GM06990 (cell line): ENCODE measurements at regions not wholly inside any gene's neighbourhood (a gene's known extent, or its start where the extent isn't known, plus 50 kb on each side); places are given as distances from the start of the nearest gene placed in this dataset.

ENCODE experiments used
- DNase-seq: peaks from one replicate; pipeline ENCODE4 v3.0.0-alpha.2; 2011; ENCODE audit not compliant: insufficient read length; ENCODE audit errors: extremely low read depth
- H3K27me3 ChIP-seq: replicated peaks from 2 replicates; pipeline ENCODE4 v1.6.0; 2011; ENCODE audit warnings: low read length; ENCODE audit not compliant: control insufficient read depth, insufficient read depth
- H3K36me3 ChIP-seq: 2 replicates; pipeline ENCODE4 v1.5.1; 2011; ENCODE audit warnings: low read length; ENCODE audit not compliant: control insufficient read depth, insufficient read depth
- H3K4me3 ChIP-seq: replicated peaks from 2 replicates; pipeline ENCODE4 v1.5.1; 2011; ENCODE audit warnings: low read depth, mild to moderate bottlenecking, control low read depth, low read length
- CTCF ChIP-seq: IDR thresholded peaks from 2 replicates; pipeline ENCODE4 v1.5.1; 2011; ENCODE audit warnings: low read length, control low read depth, mild to moderate bottlenecking, inconsistent platforms; ENCODE audit not compliant: insufficient read depth, poor library complexity, severe bottlenecking

- peak; percentile 9 for DNase-seq
- Histone ChIP-seq H3K4me3 (no peak overlapping the region), H3K36me3 (no peaks in the 10 kb centered on the region), H3K27me3 (no peaks in the 10 kb centered on the region)
- peak; percentile 75 for TF ChIP-seq CTCF
Observed at GRCh38 chr6:14396826-14397517, 279.4 kb downstream of the CD83 start.

DNA sequence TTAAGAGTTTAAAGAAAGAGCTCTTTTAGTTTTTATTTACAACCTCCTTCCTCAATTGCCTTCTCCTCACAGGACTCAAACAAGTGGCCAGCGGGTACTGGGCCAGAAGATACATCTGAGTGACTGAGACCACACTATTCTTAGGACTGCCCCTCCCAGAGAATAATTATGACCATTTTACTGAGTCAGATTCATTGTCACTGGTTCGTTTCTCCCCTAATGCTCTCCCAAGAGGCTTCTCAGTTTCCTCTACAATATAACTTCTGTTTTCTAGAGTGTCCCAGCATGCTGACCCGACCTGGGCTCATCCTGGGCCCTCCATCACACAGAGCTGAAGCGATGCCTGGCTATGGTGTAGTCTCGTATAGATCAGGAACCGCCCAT is 279.9 kb downstream of the CD83 start:
- Histone ChIP-seq H3K4me3 (no peak overlapping the region), H3K27me3 (no peaks in the 10 kb centered on the region), H3K36me3 (no peaks in the 10 kb centered on the region)
- DNase-seq = no peak
- no peak for TF ChIP-seq CTCF

- H3K4me3 ChIP-seq = no peak overlapping the region
- TF ChIP-seq CTCF = no peak
- H3K27me3 ChIP-seq = no peaks in the 10 kb centered on the region
- no peak for DNase-seq
- H3K36me3 ChIP-seq = no peaks in the 10 kb centered on the region
Observed at GRCh38 chr6:14398953-14399352, 281.4 kb downstream of the CD83 start.

DNA sequence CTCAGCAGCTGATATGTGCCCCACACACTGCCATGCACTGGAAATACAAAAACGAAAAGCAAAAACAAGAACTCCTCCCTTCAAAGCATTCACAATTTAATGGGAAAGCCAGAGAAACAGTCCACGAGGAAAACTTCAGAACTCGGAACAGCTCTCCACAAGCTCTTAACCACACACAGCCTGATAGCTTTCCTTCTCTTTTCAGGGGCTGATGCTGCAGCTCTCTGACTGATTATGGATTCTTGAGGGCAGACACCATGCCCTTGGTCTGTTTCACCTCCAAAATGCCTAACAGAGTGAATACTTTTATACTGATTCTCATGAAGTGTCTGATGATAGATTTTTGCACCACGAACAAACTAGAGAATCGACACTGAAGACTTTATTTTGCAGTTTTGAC is 282.1 kb downstream of the CD83 start:
- no peak for DNase-seq
- TF ChIP-seq CTCF = no peak
- no peaks in the 10 kb centered on the region for H3K36me3 ChIP-seq

DNA sequence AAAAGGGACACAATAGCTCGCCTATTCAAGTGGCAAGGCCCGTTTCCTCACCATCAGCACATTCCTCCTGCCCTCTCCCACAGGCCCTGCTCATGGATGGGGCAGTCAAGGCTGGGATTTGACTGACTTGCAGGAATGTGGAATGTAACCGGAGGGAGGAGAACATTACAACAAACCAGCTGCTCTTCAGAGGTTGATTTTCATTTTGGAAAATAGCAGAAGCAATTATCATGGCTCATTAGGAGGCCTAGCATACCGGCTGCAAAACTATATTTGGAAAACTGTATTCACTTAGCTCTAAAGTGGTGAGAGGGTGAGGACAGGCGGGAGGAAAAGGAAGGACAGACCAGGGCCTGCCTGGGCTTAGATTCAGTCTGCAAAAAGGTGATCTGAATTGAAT is 283.7 kb downstream of the CD83 start:
- no peak for TF ChIP-seq CTCF
- no peaks in the 10 kb centered on the region; the same call in 1 of the 2 replicates for H3K27me3 ChIP-seq
- no peak for DNase-seq
- no peaks in the 10 kb centered on the region for H3K36me3 ChIP-seq
- H3K4me3 ChIP-seq = no peak overlapping the region

More for the DNA sequence above, 282.1 kb downstream of the CD83 start:
- no peak overlapping the region for H3K4me3 ChIP-seq
- no peaks in the 10 kb centered on the region for H3K27me3 ChIP-seq
